A549 (cell line): ENCODE measurements at regions not wholly inside any gene's neighbourhood (a gene's known extent, or its start where the extent isn't known, plus 50 kb on each side); places are given as distances from the start of the nearest gene placed in this dataset.

Experiments used
- ATAC-seq, 2 experiments: fragments of 200-7000 bp in 1 of 2; fragments of >200 bp in 1 of 2; cut with Nextera tagmentation in 1 of 2; cut with Tn5 transposase in 1 of 2; 3 replicates each; pipeline versions ENCODE4 v1.8.0 to v1.9.1; 2018 to 2020; ENCODE audit warnings: mild to moderate bottlenecking in 1 of 2, moderate library complexity in 1 of 2
- CTCF ChIA-PET: fragments of 300-600 bp; sonication (Branson Sonifier 250); formaldehyde crosslinking; extraction: SDS; loops from one replicate; lab custom pipeline; 2021; ENCODE audit warnings: antibody characterized with exemption, inconsistent platforms; lab: Yijun Ruan, JAX
- POLR2A ChIA-PET: fragments of 350-600 bp; formaldehyde crosslinking; extraction: SDS; loops from one replicate; lab custom pipeline; 2021; ENCODE audit warnings: antibody characterized with exemption, inconsistent platforms; lab: Yijun Ruan, JAX
- DNase-seq, 2 experiments: peaks; one replicate each; pipeline versions ENCODE4 v3.0.0 to v3.0.0-alpha.2; 2011 to 2016; ENCODE audit warnings: low read depth in 1 of 2, low spot score in 1 of 2
- FAIRE-seq: peaks from 2 replicates; lab custom pipeline; 2011; peaks lifted over from hg19 to GRCh38; lab: Jason Lieb, UNC
- H3K27ac ChIP-seq, 2 experiments: fragments of >200 bp; sonication (Bioruptor Twin); formaldehyde crosslinking; 3 replicates each; pipeline ENCODE4 v1.5.1; 2016 to 2017
- H3K4me1 ChIP-seq: fragments of >200 bp; sonication (Bioruptor Twin); formaldehyde crosslinking; 3 replicates; pipeline ENCODE4 v1.6.1; 2016
- H3K4me2 ChIP-seq: fragments of >200 bp; sonication (Bioruptor Twin); formaldehyde crosslinking; 3 replicates; pipeline ENCODE4 v1.6.1; 2016
- H3K4me3 ChIP-seq: fragments of >200 bp; sonication (Bioruptor Twin); formaldehyde crosslinking; 3 replicates; pipeline ENCODE4 v1.5.1; 2016
- H3K9me3 ChIP-seq: fragments of >200 bp; sonication (Bioruptor Twin); formaldehyde crosslinking; 3 replicates; pipeline ENCODE4 v1.6.1; 2016
- CBX2 ChIP-seq: fragments of 200-600 bp; sonication (generic); IDR thresholded peaks from 2 replicates; pipeline ENCODE4 v1.6.1; 2016; ENCODE audit warnings: low read depth, mild to moderate bottlenecking, borderline replicate concordance
- CBX8 ChIP-seq: fragments of 200-600 bp; sonication (generic); IDR thresholded peaks from 2 replicates; pipeline ENCODE4 v1.6.1; 2016
- CHD2 ChIP-seq: fragments of 150-350 bp; IDR thresholded peaks from 2 replicates; pipeline ENCODE4 v1.6.1; 2014; ENCODE audit warnings: low read length; ENCODE audit not compliant: partially characterized antibody
- ESRRA ChIP-seq: fragments of 150-350 bp; IDR thresholded peaks from 2 replicates; pipeline ENCODE4 v1.6.1; 2014; ENCODE audit warnings: mild to moderate bottlenecking, low read length, borderline replicate concordance
- FOXS1 ChIP-seq: fragments of 250-450 bp; sonication (Bioruptor Pico); IDR thresholded peaks from 2 replicates; pipeline ENCODE4 v1.5.0; 2020; ENCODE audit warnings: mild to moderate bottlenecking, moderate library complexity
- HDAC2 ChIP-seq: fragments of 200-600 bp; sonication (generic); IDR thresholded peaks from 2 replicates; pipeline ENCODE4 v1.6.1; 2016
- HEYL ChIP-seq: fragments of 250-450 bp; sonication (Bioruptor Pico); IDR thresholded peaks from 2 replicates; pipeline ENCODE4 v1.8.0; 2021; ENCODE audit warnings: mild to moderate bottlenecking, moderate library complexity
- HOXA7 ChIP-seq: fragments of 250-450 bp; sonication (Bioruptor Pico); IDR thresholded peaks from 2 replicates; pipeline ENCODE4 v1.5.0; 2020; ENCODE audit warnings: mild to moderate bottlenecking, moderate library complexity
- HOXB5 ChIP-seq: fragments of 250-450 bp; sonication (Bioruptor Pico); IDR thresholded peaks from 2 replicates; pipeline ENCODE4 v1.5.0; 2020; ENCODE audit warnings: mild to moderate bottlenecking, moderate library complexity
- JUN ChIP-seq, 2 experiments: fragments of >200 bp; sonication (Bioruptor Twin); formaldehyde crosslinking; IDR thresholded peaks; 2 replicates in 1 of 2; 3 replicates in 1 of 2; pipeline ENCODE4 v1.6.1; 2016 to 2017
- KDM5A ChIP-seq: fragments of 200-600 bp; sonication (generic); IDR thresholded peaks from 2 replicates; pipeline ENCODE4 v1.6.1; 2016; ENCODE audit warnings: antibody characterized with exemption, mild to moderate bottlenecking
- POLR2A ChIP-seq: IDR thresholded peaks from 2 replicates; pipeline ENCODE4 v1.6.1; 2012; ENCODE audit warnings: mild to moderate bottlenecking, low read length
- RAD21 ChIP-seq, 2 experiments: fragments of >200 bp in 1 of 2; sonication (Bioruptor Twin) in 1 of 2; formaldehyde crosslinking in 1 of 2; IDR thresholded peaks in 1 of 2; conservative IDR thresholded peaks in 1 of 2; 2 replicates in 1 of 2; 3 replicates in 1 of 2; pipeline ENCODE4 v1.6.1; 2012 to 2018; ENCODE audit warnings: inconsistent platforms in 1 of 2
- RCOR1 ChIP-seq: fragments of 150-350 bp; IDR thresholded peaks from 2 replicates; pipeline ENCODE4 v1.6.1; 2014; ENCODE audit warnings: antibody characterized with exemption, low read length, low read depth
- RNF2 ChIP-seq: fragments of 200-600 bp; sonication (generic); IDR thresholded peaks from 2 replicates; pipeline ENCODE4 v1.6.1; 2016; ENCODE audit warnings: low read depth, mild to moderate bottlenecking, antibody characterized with exemption, moderate library complexity, borderline replicate concordance
- SMC3 ChIP-seq: fragments of >200 bp; sonication (Bioruptor Twin); formaldehyde crosslinking; IDR thresholded peaks from 3 replicates; pipeline ENCODE4 v1.6.1; 2018; ENCODE audit warnings: inconsistent platforms
- ZC3H11A ChIP-seq: fragments of 450-650 bp; IDR thresholded peaks from 2 replicates; pipeline ENCODE4 v1.6.1; 2014; ENCODE audit warnings: antibody characterized with exemption, mild to moderate bottlenecking
- ZNF302 ChIP-seq: fragments of 250-450 bp; sonication (Bioruptor Pico); IDR thresholded peaks from 2 replicates; pipeline ENCODE4 v1.9.0; 2021; ENCODE audit warnings: inconsistent platforms, mild to moderate bottlenecking, moderate library complexity
- WGBS: methylation state at CpG from one replicate; pipeline ENCODE4 v1.1.6; 2017; ENCODE audit errors: missing lambda C conversion rate; 5-methylcytosine and 5-hydroxymethylcytosine counted together
- TF ChIP-seq, protein P1 (sequence below): fragments of >200 bp; sonication (Bioruptor Twin); formaldehyde crosslinking; IDR thresholded peaks from 3 replicates; pipeline ENCODE4 v1.6.1; 2016
- TF ChIP-seq, protein P2 (sequence below): fragments of 150-350 bp; IDR thresholded peaks from 2 replicates; pipeline ENCODE4 v1.6.1; 2014; ENCODE audit warnings: low read depth, mild to moderate bottlenecking, low read length
- TF ChIP-seq, protein P3 (sequence below): fragments of >200 bp; sonication (Bioruptor Twin); formaldehyde crosslinking; IDR thresholded peaks from 3 replicates; pipeline ENCODE4 v1.5.1; 2016
- TF ChIP-seq, protein P4 (sequence below): IDR thresholded peaks from 2 replicates; pipeline ENCODE4 v1.6.1; 2012
- TF ChIP-seq, protein P5 (sequence below): fragments of 250-450 bp; sonication (Bioruptor Pico); IDR thresholded peaks from 2 replicates; pipeline ENCODE4 v1.5.0; 2020; ENCODE audit warnings: low read depth, mild to moderate bottlenecking, moderate library complexity

DNA sequence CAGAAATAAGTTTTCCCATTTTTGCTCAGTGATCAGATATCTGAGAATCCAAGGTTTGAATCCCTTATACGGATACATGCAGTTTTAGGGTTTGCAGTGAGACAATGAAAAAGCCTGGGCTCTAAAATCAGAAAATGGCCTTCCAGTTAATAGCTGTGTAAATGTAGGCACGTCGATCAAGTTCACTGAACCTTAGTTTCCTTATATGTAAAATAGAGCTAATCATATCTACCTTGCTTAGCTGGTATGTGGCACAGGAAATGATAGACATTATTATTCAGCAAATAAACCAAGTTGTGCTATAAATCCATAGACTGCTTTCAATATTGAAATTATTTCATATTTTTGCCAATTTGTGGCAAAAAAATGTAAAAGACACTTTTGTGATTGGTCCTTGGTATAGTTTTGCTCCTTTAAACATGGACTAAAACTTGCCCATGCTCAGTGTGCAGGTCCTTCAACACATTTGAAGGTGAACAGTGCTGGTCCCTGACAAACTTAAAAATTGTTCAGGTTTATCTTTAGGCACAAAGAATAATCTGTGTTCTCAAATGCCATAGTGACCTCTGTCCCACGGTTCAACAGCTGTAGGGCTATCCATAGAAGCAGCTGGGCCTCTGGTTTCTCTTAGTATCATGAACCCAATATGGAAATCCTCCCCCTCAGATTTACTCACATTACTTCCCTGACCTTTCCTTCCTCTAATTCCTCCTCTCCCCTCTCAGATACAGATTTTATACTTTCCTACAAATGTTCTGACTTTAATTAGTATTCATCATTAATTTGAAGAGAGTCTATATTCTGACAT, 51.0 kb downstream of the CCDC54 start:
- POLR2A ChIA-PET, result interaction anchor here (1.7 to 3.6 kb wide), 2 partner anchors 155 to 220 kb away, joined by 8 to 41 read pairs; no protein-coding TSS in a partner anchor
- Histone ChIP-seq H3K4me3 (no peak overlapping the region), H3K4me1 (peaks cover 16% of the 10 kb centered on the region), H3K9me3 (no peaks in the 10 kb centered on the region), H3K4me2 (no peak overlapping the region), H3K27ac (no peak overlapping the region)
- ATAC-seq, result no peak
- TF ChIP-seq, protein P1, sequence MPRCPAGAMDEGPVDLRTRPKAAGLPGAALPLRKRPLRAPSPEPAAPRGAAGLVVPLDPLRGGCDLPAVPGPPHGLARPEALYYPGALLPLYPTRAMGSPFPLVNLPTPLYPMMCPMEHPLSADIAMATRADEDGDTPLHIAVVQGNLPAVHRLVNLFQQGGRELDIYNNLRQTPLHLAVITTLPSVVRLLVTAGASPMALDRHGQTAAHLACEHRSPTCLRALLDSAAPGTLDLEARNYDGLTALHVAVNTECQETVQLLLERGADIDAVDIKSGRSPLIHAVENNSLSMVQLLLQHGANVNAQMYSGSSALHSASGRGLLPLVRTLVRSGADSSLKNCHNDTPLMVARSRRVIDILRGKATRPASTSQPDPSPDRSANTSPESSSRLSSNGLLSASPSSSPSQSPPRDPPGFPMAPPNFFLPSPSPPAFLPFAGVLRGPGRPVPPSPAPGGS, result no peak
- no peak for TF ChIP-seq ZNF302 (CRISPR knock-in tag)
- no peak for TF ChIP-seq ZC3H11A
- TF ChIP-seq, protein P2, sequence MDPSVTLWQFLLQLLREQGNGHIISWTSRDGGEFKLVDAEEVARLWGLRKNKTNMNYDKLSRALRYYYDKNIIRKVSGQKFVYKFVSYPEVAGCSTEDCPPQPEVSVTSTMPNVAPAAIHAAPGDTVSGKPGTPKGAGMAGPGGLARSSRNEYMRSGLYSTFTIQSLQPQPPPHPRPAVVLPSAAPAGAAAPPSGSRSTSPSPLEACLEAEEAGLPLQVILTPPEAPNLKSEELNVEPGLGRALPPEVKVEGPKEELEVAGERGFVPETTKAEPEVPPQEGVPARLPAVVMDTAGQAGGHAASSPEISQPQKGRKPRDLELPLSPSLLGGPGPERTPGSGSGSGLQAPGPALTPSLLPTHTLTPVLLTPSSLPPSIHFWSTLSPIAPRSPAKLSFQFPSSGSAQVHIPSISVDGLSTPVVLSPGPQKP, result no peak
- no peak for TF ChIP-seq ESRRA
- no peak for TF ChIP-seq CBX8
- no peak for TF ChIP-seq RCOR1
- no peak for TF ChIP-seq KDM5A
- TF ChIP-seq HDAC2, result no peak
- TF ChIP-seq HEYL (CRISPR knock-in tag), result no peak
- TF ChIP-seq CHD2, result no peak
- DNase-seq, result no peak
- CTCF ChIA-PET, result interaction anchor here (0.6 to 5.4 kb wide), 11 partner anchors 7 to 192 kb away, joined by 3 to 74 read pairs (median 7); no protein-coding TSS in a partner anchor
- FAIRE-seq, result no peak
- WGBS, result 79% methylated on average over 4 of the region's 4 CpGs

DNA sequence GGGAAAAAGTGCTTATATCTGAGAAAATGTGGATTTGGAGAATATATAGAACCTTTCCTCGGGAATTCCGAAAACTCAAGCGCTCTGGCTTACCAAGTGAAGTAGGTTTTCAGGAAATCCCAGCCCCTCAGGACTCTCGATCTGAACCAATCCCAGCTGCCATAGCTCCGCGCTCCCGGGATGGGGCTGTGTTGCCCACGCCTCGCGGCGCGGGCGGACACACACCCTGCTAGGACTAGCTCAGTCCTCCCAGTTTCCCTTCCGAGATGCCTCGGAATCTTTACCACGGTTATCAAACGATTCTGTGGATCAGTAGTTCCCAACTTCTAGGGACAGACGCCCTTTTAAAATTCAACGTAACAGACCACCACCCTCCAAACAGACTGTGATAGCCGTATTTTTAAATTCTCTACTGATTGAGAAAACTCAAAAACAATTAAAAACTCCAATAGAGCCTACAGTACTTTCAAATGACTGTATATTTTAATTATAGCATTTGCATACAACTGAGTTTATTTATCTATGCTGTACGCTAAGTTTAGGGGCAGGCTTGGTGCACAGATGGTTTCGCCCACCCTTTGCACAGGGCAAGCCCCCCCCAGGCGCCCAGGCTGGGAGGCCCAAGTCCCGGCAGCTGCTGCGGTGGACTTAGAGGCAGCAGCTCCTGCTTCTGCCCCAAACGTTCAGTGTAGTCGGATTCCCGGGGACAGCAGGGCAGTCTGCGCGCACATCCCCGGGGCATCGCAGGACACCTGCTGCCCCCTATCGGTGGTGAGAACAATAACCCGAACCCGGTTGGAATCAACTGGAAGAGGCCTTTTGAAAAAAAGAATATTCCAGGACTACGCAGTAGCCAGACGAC, 52.3 kb downstream of the CCDC54 start:
- Histone ChIP-seq H3K9me3 (no peaks in the 10 kb centered on the region), H3K4me3 (peak overlapping the region; percentile 59), H3K4me2 (peak overlapping the region; percentile 88), H3K4me1 (peaks cover 16% of the 10 kb centered on the region), H3K27ac (peak overlapping the region; percentile 74 to 95)
- FAIRE-seq, result peak; percentile 39
- WGBS, result 1% methylated on average over 29 of the region's 37 CpGs
- TF ChIP-seq HOXA7 (CRISPR knock-in tag) (no peak), POLR2A (peak; percentile 50), HOXB5 (CRISPR knock-in tag) (no peak), CBX2 (no peak), RNF2 (0 out of 2 replicates have a peak, but pooled peaks have one; percentile 29), FOXS1 (CRISPR knock-in tag) (no peak), ZC3H11A (no peak), JUN (IDR thresholded peaks at IDR 0.05) (peak in 1 of 2 experiments; percentile 51; a peak in 1 of 5 replicates), RAD21 (conservative IDR thresholded peaks at IDR 0.05 in 1 of 2, IDR thresholded peaks at IDR 0.05 in 1 of 2) (peak; percentile 71), SMC3 (peak; percentile 58)
- TF ChIP-seq, protein P3, sequence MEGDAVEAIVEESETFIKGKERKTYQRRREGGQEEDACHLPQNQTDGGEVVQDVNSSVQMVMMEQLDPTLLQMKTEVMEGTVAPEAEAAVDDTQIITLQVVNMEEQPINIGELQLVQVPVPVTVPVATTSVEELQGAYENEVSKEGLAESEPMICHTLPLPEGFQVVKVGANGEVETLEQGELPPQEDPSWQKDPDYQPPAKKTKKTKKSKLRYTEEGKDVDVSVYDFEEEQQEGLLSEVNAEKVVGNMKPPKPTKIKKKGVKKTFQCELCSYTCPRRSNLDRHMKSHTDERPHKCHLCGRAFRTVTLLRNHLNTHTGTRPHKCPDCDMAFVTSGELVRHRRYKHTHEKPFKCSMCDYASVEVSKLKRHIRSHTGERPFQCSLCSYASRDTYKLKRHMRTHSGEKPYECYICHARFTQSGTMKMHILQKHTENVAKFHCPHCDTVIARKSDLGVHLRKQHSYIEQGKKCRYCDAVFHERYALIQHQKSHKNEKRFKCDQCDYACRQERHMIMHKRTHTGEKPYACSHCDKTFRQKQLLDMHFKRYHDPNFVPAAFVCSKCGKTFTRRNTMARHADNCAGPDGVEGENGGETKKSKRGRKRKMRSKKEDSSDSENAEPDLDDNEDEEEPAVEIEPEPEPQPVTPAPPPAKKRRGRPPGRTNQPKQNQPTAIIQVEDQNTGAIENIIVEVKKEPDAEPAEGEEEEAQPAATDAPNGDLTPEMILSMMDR, result peak; percentile 85
- TF ChIP-seq, protein P4, sequence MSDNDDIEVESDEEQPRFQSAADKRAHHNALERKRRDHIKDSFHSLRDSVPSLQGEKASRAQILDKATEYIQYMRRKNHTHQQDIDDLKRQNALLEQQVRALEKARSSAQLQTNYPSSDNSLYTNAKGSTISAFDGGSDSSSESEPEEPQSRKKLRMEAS, result peak; percentile 43; the same call in 1 of the 2 replicates
- TF ChIP-seq, protein P5, sequence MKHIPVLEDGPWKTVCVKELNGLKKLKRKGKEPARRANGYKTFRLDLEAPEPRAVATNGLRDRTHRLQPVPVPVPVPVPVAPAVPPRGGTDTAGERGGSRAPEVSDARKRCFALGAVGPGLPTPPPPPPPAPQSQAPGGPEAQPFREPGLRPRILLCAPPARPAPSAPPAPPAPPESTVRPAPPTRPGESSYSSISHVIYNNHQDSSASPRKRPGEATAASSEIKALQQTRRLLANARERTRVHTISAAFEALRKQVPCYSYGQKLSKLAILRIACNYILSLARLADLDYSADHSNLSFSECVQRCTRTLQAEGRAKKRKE (CRISPR knock-in tag), result no peak
- peak; percentile 80 to 92 for DNase-seq
- ChIA-PET POLR2A (interaction anchor here (0.6 to 3.6 kb wide), 12 partner anchors 9 to 223 kb away, joined by 3 to 41 read pairs (median 7); partner anchors contain the start of gene BBX), CTCF (interaction anchor here (0.6 to 5.4 kb wide), 68 partner anchors 9 to 723 kb away, joined by 3 to 74 read pairs (median 4); no protein-coding TSS in a partner anchor)
- peak; percentile 69 to 87 for ATAC-seq
